H9 (cell line): ENCODE measurements at regions not wholly inside any gene's neighbourhood (a gene's known extent, or its start where the extent isn't known, plus 50 kb on each side); places are given as distances from the start of the nearest gene placed in this dataset.

Experiments
- DNase-seq: peaks from one replicate; pipeline ENCODE4 v3.0.0-alpha.2; 2017
- H2AFZ ChIP-seq: one replicate; pipeline ENCODE4 v1.6.1; 2013; ENCODE audit warnings: mild to moderate bottlenecking, low read length, control low read depth, moderate library complexity
- H2AK5ac ChIP-seq: 2 replicates; pipeline ENCODE4 v1.6.1; 2013; ENCODE audit warnings: low read length, control low read depth, mixed read lengths; ENCODE audit not compliant: insufficient read length
- H2BK120ac ChIP-seq: one replicate; pipeline ENCODE4 v1.6.1; 2013; ENCODE audit warnings: low read depth, mild to moderate bottlenecking, low read length, control low read depth, inconsistent platforms; ENCODE audit not compliant: poor library complexity, severe bottlenecking
- H2BK12ac ChIP-seq: 2 replicates; pipeline ENCODE4 v1.6.1; 2013; ENCODE audit warnings: low read length, control low read depth, mixed read lengths, low read depth; ENCODE audit not compliant: insufficient read length
- H2BK15ac ChIP-seq: 2 replicates; pipeline ENCODE4 v1.6.1; 2013; ENCODE audit warnings: low read depth, low read length, control low read depth
- H2BK20ac ChIP-seq: one replicate; pipeline ENCODE4 v1.6.1; 2013; ENCODE audit warnings: low read depth, mild to moderate bottlenecking, low read length, control low read depth, inconsistent platforms; ENCODE audit not compliant: poor library complexity, severe bottlenecking
- H2BK5ac ChIP-seq: 2 replicates; pipeline ENCODE4 v1.6.1; 2013; ENCODE audit warnings: low read length, control low read depth, mixed read lengths; ENCODE audit not compliant: insufficient read length
- H3K14ac ChIP-seq: 2 replicates; pipeline ENCODE4 v1.6.1; 2013; ENCODE audit warnings: low read length, control low read depth; ENCODE audit not compliant: insufficient read depth
- H3K18ac ChIP-seq: 2 replicates; pipeline ENCODE4 v1.6.1; 2013; ENCODE audit warnings: low read depth, mild to moderate bottlenecking, mixed read lengths, low read length, control low read depth; ENCODE audit not compliant: insufficient read length
- H3K23ac ChIP-seq: 2 replicates; pipeline ENCODE4 v1.6.1; 2013; ENCODE audit warnings: low read length, control low read depth, mixed read lengths, low read depth; ENCODE audit not compliant: insufficient read length
- H3K23me2 ChIP-seq: 2 replicates; pipeline ENCODE4 v1.6.1; 2013; ENCODE audit warnings: low read depth, mild to moderate bottlenecking, mixed read lengths, low read length, control low read depth; ENCODE audit not compliant: insufficient read length, poor library complexity, severe bottlenecking
- H3K27ac ChIP-seq: 2 replicates; pipeline ENCODE4 v1.5.1; 2013; ENCODE audit warnings: low read length, control low read depth, mixed read lengths, low read depth; ENCODE audit not compliant: insufficient read length
- H3K27me3 ChIP-seq: 2 replicates; pipeline ENCODE4 v1.6.1; 2013; ENCODE audit warnings: low read length, control low read depth, inconsistent platforms; ENCODE audit not compliant: insufficient read depth
- H3K4ac ChIP-seq: 2 replicates; pipeline ENCODE4 v1.6.1; 2013; ENCODE audit warnings: low read depth, mild to moderate bottlenecking, control low read depth, inconsistent platforms, low read length, moderate library complexity
- H3K4me1 ChIP-seq: 2 replicates; pipeline ENCODE4 v1.6.1; 2013; ENCODE audit warnings: low read length, control low read depth, inconsistent platforms; ENCODE audit not compliant: insufficient read depth
- H3K4me2 ChIP-seq: 2 replicates; pipeline ENCODE4 v1.6.1; 2013; ENCODE audit warnings: low read length, control low read depth, mixed read lengths; ENCODE audit not compliant: insufficient read length, insufficient read depth
- H3K56ac ChIP-seq: 2 replicates; pipeline ENCODE4 v1.6.1; 2013; ENCODE audit warnings: low read depth, mild to moderate bottlenecking, mixed read lengths, low read length, control low read depth; ENCODE audit not compliant: insufficient read length
- H3K79me1 ChIP-seq: 2 replicates; pipeline ENCODE4 v1.6.1; 2013; ENCODE audit warnings: low read depth, mild to moderate bottlenecking, moderate library complexity, low read length, control low read depth, inconsistent platforms; ENCODE audit not compliant: insufficient read depth, poor library complexity, severe bottlenecking
- H3K79me2 ChIP-seq: 2 replicates; pipeline ENCODE4 v1.6.1; 2013; ENCODE audit warnings: low read length, control low read depth, inconsistent platforms; ENCODE audit not compliant: insufficient read depth
- H3K9ac ChIP-seq: 2 replicates; pipeline ENCODE4 v1.6.1; 2013; ENCODE audit warnings: low read length, control low read depth, mixed read lengths; ENCODE audit not compliant: insufficient read length; ENCODE audit errors: extremely low read depth
- H3K9me3 ChIP-seq: one replicate; pipeline ENCODE4 v1.6.1; 2013; ENCODE audit warnings: low read depth, low read length, inconsistent platforms; ENCODE audit not compliant: control insufficient read depth
- H3T11ph ChIP-seq: one replicate; pipeline ENCODE4 v1.6.1; 2013; ENCODE audit warnings: mild to moderate bottlenecking, low read length, control low read depth, inconsistent platforms
- H4K20me1 ChIP-seq: one replicate; pipeline ENCODE4 v1.6.1; 2013; ENCODE audit not compliant: control insufficient read depth, insufficient read length, insufficient read depth
- H4K5ac ChIP-seq: 2 replicates; pipeline ENCODE4 v1.6.1; 2013; ENCODE audit warnings: low read depth, mild to moderate bottlenecking, mixed read lengths, low read length, control low read depth; ENCODE audit not compliant: insufficient read length
- H4K8ac ChIP-seq: replicated peaks from 2 replicates; pipeline ENCODE4 v1.6.1; 2013; ENCODE audit warnings: low read length, control low read depth, mixed read lengths, low read depth; ENCODE audit not compliant: insufficient read length
- H4K91ac ChIP-seq: 2 replicates; pipeline ENCODE4 v1.6.1; 2013; ENCODE audit warnings: low read depth, mild to moderate bottlenecking, moderate library complexity, mixed read lengths, low read length, control low read depth; ENCODE audit not compliant: insufficient read length
- H3K27ac Mint-ChIP-seq, 3 experiments: 2 replicates in 2 of 3; 3 replicates in 1 of 3; pipeline ENCODE4 v1.8.0; 2020 to 2021; ENCODE audit warnings: mixed read lengths in 3 of 3, mild to moderate bottlenecking in 1 of 3, moderate library complexity in 1 of 3
- H3K27me3 Mint-ChIP-seq: 2 replicates; pipeline ENCODE4 v1.8.0; 2021; ENCODE audit warnings: low read depth, mild to moderate bottlenecking, moderate library complexity, mixed read lengths
- H3K36me3 Mint-ChIP-seq, 3 experiments: 2 replicates in 2 of 3; 3 replicates in 1 of 3; pipeline ENCODE4 v1.8.0; 2020 to 2021; ENCODE audit warnings: low read depth in 3 of 3, mixed read lengths in 3 of 3; ENCODE audit not compliant: insufficient read depth in 1 of 3
- H3K4me1 Mint-ChIP-seq, 2 experiments: 2 replicates each; pipeline ENCODE4 v1.8.0; 2020; ENCODE audit warnings: mixed read lengths in 2 of 2
- H3K4me3 Mint-ChIP-seq, 2 experiments: 2 replicates in 1 of 2; 3 replicates in 1 of 2; pipeline ENCODE4 v1.8.0; 2020 to 2021; ENCODE audit warnings: mild to moderate bottlenecking in 2 of 2, mixed read lengths in 2 of 2, moderate library complexity in 1 of 2
- H3K9me3 Mint-ChIP-seq, 2 experiments: 2 replicates in 1 of 2; 3 replicates in 1 of 2; pipeline ENCODE4 v1.8.0; 2020; ENCODE audit warnings: mild to moderate bottlenecking in 2 of 2, mixed read lengths in 2 of 2, moderate library complexity in 1 of 2
- WGBS: extraction: QIAGEN DNeasy Blood & Tissue Kit; methylation state at CpG from one replicate; pipeline ENCODE4 v1.1.7; 2013; ENCODE audit warnings: missing lambda C conversion rate, low lambda C conversion rate, mixed read lengths; ENCODE audit not compliant: insufficient read length; ENCODE audit errors: extremely low coverage; 5-methylcytosine and 5-hydroxymethylcytosine counted together
- TF ChIP-seq, protein P1 (sequence below): fragments of 200-600 bp; sonication (generic); conservative IDR thresholded peaks from 3 replicates; pipeline ENCODE4 v1.8.0; 2021; ENCODE audit warnings: antibody characterized with exemption, mild to moderate bottlenecking

DNA sequence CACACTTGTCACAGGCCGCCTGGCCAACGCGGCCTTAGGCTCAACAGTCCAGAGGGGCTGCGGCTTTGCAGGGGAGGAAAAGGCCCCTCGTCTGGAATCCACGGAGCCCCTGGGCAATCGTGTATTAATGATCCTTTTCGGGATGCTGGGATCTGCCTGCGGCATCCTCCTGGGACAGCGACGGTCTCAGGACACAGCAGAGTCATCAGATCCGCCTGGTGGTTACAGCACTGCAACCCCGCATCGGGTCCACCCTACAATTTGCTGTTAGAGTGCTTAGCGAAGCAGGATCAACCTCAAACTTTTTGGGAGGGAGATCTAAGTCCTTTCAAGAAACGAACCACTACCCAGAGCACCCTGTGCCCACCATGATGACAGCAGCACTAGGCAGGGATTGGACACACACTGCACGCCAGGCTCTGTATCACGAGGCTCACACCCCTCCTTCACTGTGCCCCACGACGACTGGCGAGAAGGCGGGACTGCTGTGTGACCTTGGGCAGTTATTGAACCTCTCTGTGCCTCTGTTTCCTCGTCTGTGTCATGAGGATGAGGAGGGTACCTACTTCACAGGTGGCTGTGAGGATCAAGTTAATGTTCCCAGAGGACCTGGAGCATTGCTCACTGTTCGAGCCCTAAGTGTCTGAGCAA, 100.4 kb upstream of the COL5A1 start:
- H3K36me3 Mint-ChIP-seq, result no peaks in the 10 kb centered on the region; a peak in 1 of 7 replicates
- H3K9me3 ChIP-seq, result no peaks in the 10 kb centered on the region
- no peak overlapping the region for H2BK5ac ChIP-seq
- no peaks in the 10 kb centered on the region for H3K79me1 ChIP-seq
- no peaks in the 10 kb centered on the region for H3K79me2 ChIP-seq
- H2BK120ac ChIP-seq, result no peak overlapping the region
- H4K20me1 ChIP-seq, result no peaks in the 10 kb centered on the region
- peaks cover 4 to 6% of the 10 kb centered on the region in 2 experiments; a peak in 3 of 5 replicates for H3K9me3 Mint-ChIP-seq
- H3K23ac ChIP-seq, result no peak overlapping the region
- no peak overlapping the region for H3K27ac Mint-ChIP-seq
- no peak overlapping the region for H3K14ac ChIP-seq
- no peak overlapping the region for H2BK20ac ChIP-seq
- H3K4me1 ChIP-seq, result no peaks in the 10 kb centered on the region; the same call in 1 of the 2 replicates
- no peak overlapping the region for H3K4me3 Mint-ChIP-seq
- no peak overlapping the region for H3K4ac ChIP-seq
- no peak overlapping the region for H2AFZ ChIP-seq
- peaks cover 10 to 23% of the 10 kb centered on the region in 2 experiments for H3K4me1 Mint-ChIP-seq
- no peaks in the 10 kb centered on the region for H3K27me3 ChIP-seq
- no peak overlapping the region for H2BK15ac ChIP-seq
- H4K5ac ChIP-seq, result no peak overlapping the region
- H4K8ac ChIP-seq, result no peak overlapping the region
- H4K91ac ChIP-seq, result no peak overlapping the region
- H3K23me2 ChIP-seq, result no peaks in the 10 kb centered on the region
- no CpG with 5 or more reads among the region's 24 CpGs for WGBS
- H2AK5ac ChIP-seq, result no peak overlapping the region
- DNase-seq, result no peak
- no peak overlapping the region for H3K4me2 ChIP-seq
- TF ChIP-seq, protein P1, sequence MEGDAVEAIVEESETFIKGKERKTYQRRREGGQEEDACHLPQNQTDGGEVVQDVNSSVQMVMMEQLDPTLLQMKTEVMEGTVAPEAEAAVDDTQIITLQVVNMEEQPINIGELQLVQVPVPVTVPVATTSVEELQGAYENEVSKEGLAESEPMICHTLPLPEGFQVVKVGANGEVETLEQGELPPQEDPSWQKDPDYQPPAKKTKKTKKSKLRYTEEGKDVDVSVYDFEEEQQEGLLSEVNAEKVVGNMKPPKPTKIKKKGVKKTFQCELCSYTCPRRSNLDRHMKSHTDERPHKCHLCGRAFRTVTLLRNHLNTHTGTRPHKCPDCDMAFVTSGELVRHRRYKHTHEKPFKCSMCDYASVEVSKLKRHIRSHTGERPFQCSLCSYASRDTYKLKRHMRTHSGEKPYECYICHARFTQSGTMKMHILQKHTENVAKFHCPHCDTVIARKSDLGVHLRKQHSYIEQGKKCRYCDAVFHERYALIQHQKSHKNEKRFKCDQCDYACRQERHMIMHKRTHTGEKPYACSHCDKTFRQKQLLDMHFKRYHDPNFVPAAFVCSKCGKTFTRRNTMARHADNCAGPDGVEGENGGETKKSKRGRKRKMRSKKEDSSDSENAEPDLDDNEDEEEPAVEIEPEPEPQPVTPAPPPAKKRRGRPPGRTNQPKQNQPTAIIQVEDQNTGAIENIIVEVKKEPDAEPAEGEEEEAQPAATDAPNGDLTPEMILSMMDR, result no peak
- no peak overlapping the region for H3T11ph ChIP-seq
- H2BK12ac ChIP-seq, result no peak overlapping the region
- no peak overlapping the region for H3K18ac ChIP-seq
- H3K27me3 Mint-ChIP-seq, result no peaks in the 10 kb centered on the region; the same call in 1 of the 2 replicates
- H3K27ac ChIP-seq, result no peak overlapping the region
- H3K56ac ChIP-seq, result no peak overlapping the region
- H3K9ac ChIP-seq, result no peak overlapping the region
